ENCODE measurements at regions not wholly inside any gene's neighbourhood (a gene's known extent, or its start where the extent isn't known, plus 50 kb on each side); places are given as distances from the start of the nearest gene placed in this dataset.

GRCh38 chr20:57881466-57882385, 171.9 kb upstream of the PMEPA1 start:
- no peak overlapping the region for H3K27ac ChIP-seq (ENCODE audit: insufficient read length, low read depth, low read length)
- H3K4me1 ChIP-seq (ENCODE audit: insufficient read depth, low read length), result no peaks in the 10 kb centered on the region
- no peak overlapping the region for H4K91ac ChIP-seq (ENCODE audit: insufficient read length, low read depth, low read length)
- H3T11ph ChIP-seq (ENCODE audit: low read length), result no peak overlapping the region
- H3K18ac ChIP-seq (ENCODE audit: insufficient read length, low read depth, low read length), result no peak overlapping the region
- Mint-ChIP-seq H3K27ac (no peak overlapping the region), H3K36me3 (ENCODE audit: insufficient read depth in 1 of 3, low read depth in 3 of 3) (no peaks in the 10 kb centered on the region), H3K4me1 (peaks cover 15 to 25% of the 10 kb centered on the region in 2 experiments), H3K4me3 (no peak overlapping the region; a peak in 1 of 5 replicates), H3K9me3 (no peaks in the 10 kb centered on the region), H3K27me3 (ENCODE audit: low read depth) (peaks cover 35% of the 10 kb centered on the region)
- H2BK5ac ChIP-seq (ENCODE audit: insufficient read length, low read length), result no peak overlapping the region
- no peak overlapping the region for H2BK12ac ChIP-seq (ENCODE audit: insufficient read length, low read depth, low read length)
- no peak overlapping the region for H3K56ac ChIP-seq (ENCODE audit: insufficient read length, low read depth, low read length)
- H3K4me2 ChIP-seq (ENCODE audit: insufficient read depth, insufficient read length, low read length), result no peak overlapping the region
- TF ChIP-seq CTCF (conservative IDR thresholded peaks at IDR 0.05), result no peak
- no peaks in the 10 kb centered on the region for H3K27me3 ChIP-seq (ENCODE audit: insufficient read depth, low read length)
- H2BK120ac ChIP-seq (ENCODE audit: low read depth, low read length, poor library complexity, severe bottlenecking), result no peak overlapping the region
- DNase-seq, result no peak
- no peaks in the 10 kb centered on the region for H3K23me2 ChIP-seq (ENCODE audit: insufficient read length, low read depth, low read length, poor library complexity, severe bottlenecking)
- H2BK15ac ChIP-seq (ENCODE audit: low read depth, low read length), result no peak overlapping the region
- H4K8ac ChIP-seq (replicated peaks; ENCODE audit: insufficient read length, low read depth, low read length), result no peak overlapping the region
- no CpG with 5 or more reads among the region's 15 CpGs for WGBS (ENCODE audit: extremely low coverage, insufficient read length, low lambda C conversion rate)
- H3K4ac ChIP-seq (ENCODE audit: low read depth, low read length), result no peak overlapping the region
- H4K5ac ChIP-seq (ENCODE audit: insufficient read length, low read depth, low read length), result no peak overlapping the region
- H2AFZ ChIP-seq (ENCODE audit: low read length), result no peak overlapping the region
- no peaks in the 10 kb centered on the region for H4K20me1 ChIP-seq (ENCODE audit: control insufficient read depth, insufficient read depth, insufficient read length)
- H2BK20ac ChIP-seq (ENCODE audit: low read depth, low read length, poor library complexity, severe bottlenecking), result no peak overlapping the region
- no peaks in the 10 kb centered on the region for H3K79me2 ChIP-seq (ENCODE audit: insufficient read depth, low read length)
- H3K9me3 ChIP-seq (ENCODE audit: control insufficient read depth, low read depth, low read length), result no peaks in the 10 kb centered on the region
- H3K79me1 ChIP-seq (ENCODE audit: insufficient read depth, low read depth, low read length, poor library complexity, severe bottlenecking), result no peaks in the 10 kb centered on the region
- no peak overlapping the region for H3K14ac ChIP-seq (ENCODE audit: insufficient read depth, low read length)
- no peak overlapping the region for H2AK5ac ChIP-seq (ENCODE audit: insufficient read length, low read length)
- H3K23ac ChIP-seq (ENCODE audit: insufficient read length, low read depth, low read length), result no peak overlapping the region
- no peak overlapping the region for H3K9ac ChIP-seq (ENCODE audit: extremely low read depth, insufficient read length, low read length)
